SH-SY5Y (cell line): ENCODE measurements at regions not wholly inside any gene's neighbourhood (a gene's known extent, or its start where the extent isn't known, plus 50 kb on each side); places are given as distances from the start of the nearest gene placed in this dataset.

Experiments used
- GATA2 ChIP-seq: IDR thresholded peaks from 2 replicates; pipeline ENCODE4 v1.6.1; 2011; ENCODE audit warnings: mild to moderate bottlenecking, low read depth, low read length
- GATA3 ChIP-seq: IDR thresholded peaks from 2 replicates; pipeline ENCODE4 v1.6.1; 2011; ENCODE audit warnings: low read depth, mild to moderate bottlenecking, low read length, moderate library complexity

- no peak for TF ChIP-seq GATA2
- no peak for TF ChIP-seq GATA3
Observed at GRCh38 chr4:26094076-26094475, 180.1 kb downstream of the SMIM20 start.
